ENCODE measurements at regions not wholly inside any gene's neighbourhood (a gene's known extent, or its start where the extent isn't known, plus 50 kb on each side); places are given as distances from the start of the nearest gene placed in this dataset.
A peak's percentile ranks its signal among the peaks of the same experiment; 100 is the strongest.

- ChIA-PET CTCF (no interaction called here), POLR2A (no interaction called here)
- DNase-seq (ENCODE audit: low read depth, low spot score) = no peak
- H3K4me3 ChIP-seq (ENCODE audit: low read depth, low read length) = no peak overlapping the region
- no peak for TF ChIP-seq CTCF (IDR thresholded peaks at IDR 0.05; ENCODE audit: insufficient read depth, low read length, missing control alignments)
Measured at GRCh38 chr21:29429218-29429617, 130.5 kb downstream of the BACH1 start.

DNA sequence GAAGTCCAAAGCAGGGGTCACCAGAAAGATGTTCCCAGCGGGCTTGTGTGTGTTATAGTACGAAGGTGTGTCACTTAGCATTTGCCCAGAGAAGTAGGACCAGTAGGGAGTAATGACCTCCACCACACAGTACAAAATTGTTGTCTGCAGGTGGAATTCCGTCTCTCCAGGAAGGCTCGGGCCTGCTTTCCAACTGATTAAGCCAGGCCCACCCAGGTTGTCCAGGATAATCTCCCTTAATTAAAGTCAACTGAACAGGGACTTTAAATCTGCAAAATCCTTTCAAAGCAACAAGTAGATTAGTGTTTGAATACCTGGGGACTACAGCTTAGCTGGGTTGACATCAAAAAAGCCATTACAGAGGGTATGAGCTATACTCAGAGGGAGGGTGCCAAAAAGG is 131.3 kb downstream of the BACH1 start:
- no peak for TF ChIP-seq CTCF (IDR thresholded peaks at IDR 0.05; ENCODE audit: insufficient read depth, low read length, missing control alignments)
- no peak overlapping the region for H3K4me3 ChIP-seq (ENCODE audit: low read depth, low read length)
- no peak for DNase-seq (ENCODE audit: low read depth, low spot score)
- CTCF ChIA-PET = no interaction called here
- POLR2A ChIA-PET = no interaction called here

GRCh38 chr21:29430576-29430975 is 131.9 kb downstream of the BACH1 start:
- TF ChIP-seq CTCF (IDR thresholded peaks at IDR 0.05; ENCODE audit: insufficient read depth, low read length, missing control alignments) = no peak
- CTCF ChIA-PET = interaction anchor here (1.6 kb wide), 1 partner anchor 419 kb away, joined by 4 read pairs; no protein-coding TSS in a partner anchor
- H3K4me3 ChIP-seq (ENCODE audit: low read depth, low read length) = no peak overlapping the region
- POLR2A ChIA-PET = no interaction called here
- no peak for DNase-seq (ENCODE audit: low read depth, low spot score)

GRCh38 chr21:29431178-29431577 is 132.5 kb downstream of the BACH1 start:
- CTCF ChIA-PET = interaction anchor here (1.6 kb wide), 1 partner anchor 418 kb away, joined by 4 read pairs; no protein-coding TSS in a partner anchor
- no peak overlapping the region for H3K4me3 ChIP-seq (ENCODE audit: low read depth, low read length)
- no peak for DNase-seq (ENCODE audit: low read depth, low spot score)
- POLR2A ChIA-PET = no interaction called here
- TF ChIP-seq CTCF (IDR thresholded peaks at IDR 0.05; ENCODE audit: insufficient read depth, low read length, missing control alignments) = no peak

DNA sequence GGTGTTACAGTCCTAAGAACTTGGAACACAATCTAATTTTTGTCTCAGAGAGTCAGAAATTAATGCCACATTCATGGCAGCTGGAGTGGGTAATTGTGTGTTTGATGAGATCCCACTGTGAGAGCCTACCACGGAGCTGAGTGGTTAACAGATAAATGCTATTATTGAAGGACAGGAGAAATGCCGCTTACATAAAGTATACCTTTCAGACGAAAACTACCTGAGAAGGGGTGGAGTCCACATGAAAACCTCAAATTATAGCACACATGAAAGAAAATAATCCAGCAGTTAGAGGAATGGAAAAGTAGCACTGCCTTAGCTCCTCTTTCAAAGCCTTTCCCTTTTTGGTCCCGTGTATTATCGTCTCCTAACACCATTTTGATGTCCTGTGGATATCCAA is 133.0 kb downstream of the BACH1 start:
- no peak overlapping the region for H3K4me3 ChIP-seq (ENCODE audit: low read depth, low read length)
- ChIA-PET CTCF (interaction anchor here (1.6 kb wide), 1 partner anchor 418 kb away, joined by 4 read pairs; no protein-coding TSS in a partner anchor), POLR2A (no interaction called here)
- no peak for DNase-seq (ENCODE audit: low read depth, low spot score)
- TF ChIP-seq CTCF (IDR thresholded peaks at IDR 0.05; ENCODE audit: insufficient read depth, low read length, missing control alignments) = no peak

DNA sequence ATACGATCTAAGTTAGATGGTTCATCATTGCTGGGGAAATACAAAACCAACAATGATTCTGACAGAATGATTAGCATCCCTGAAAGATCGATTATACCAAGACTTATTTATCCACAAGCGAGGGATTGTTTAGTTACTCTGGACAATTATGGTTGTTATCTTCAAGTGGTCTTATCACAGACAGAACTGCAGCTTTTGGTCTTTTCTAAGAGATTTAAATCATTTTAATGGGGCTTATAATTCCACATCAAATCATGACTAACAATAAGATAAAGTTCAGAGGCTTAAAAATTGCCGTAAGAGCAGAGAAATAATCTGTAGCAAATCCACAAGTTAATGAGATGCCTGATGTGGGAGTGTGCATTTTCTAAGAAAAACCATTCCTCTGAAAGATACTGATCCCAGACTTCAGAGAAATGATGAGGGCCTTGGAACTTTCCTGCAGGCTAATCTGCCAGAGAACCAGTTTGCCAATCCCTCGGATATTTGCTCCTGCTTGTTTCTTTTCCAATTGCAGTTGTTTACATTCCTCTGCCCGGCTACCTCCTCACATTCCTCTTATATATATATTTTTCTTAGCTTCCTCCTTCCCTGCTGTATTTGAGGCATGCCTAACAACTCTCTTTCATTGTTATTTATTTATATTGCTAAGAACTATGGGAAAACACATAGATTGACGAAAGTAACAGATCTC is 134.8 kb downstream of the BACH1 start:
- CTCF ChIA-PET = interaction anchor here (0.8 kb wide), 1 partner anchor 10 kb away, joined by 3 read pairs; no protein-coding TSS in a partner anchor
- TF ChIP-seq CTCF (IDR thresholded peaks at IDR 0.05; ENCODE audit: insufficient read depth, low read length, missing control alignments) = no peak
- H3K4me3 ChIP-seq (ENCODE audit: low read depth, low read length) = no peak overlapping the region
- POLR2A ChIA-PET = no interaction called here
- peak; percentile 17 for DNase-seq (ENCODE audit: low read depth, low spot score)
